Colonic mucosa (tissue), 4 donors: ENCODE measurements at regions not wholly inside any gene's neighbourhood (a gene's known extent, or its start where the extent isn't known, plus 50 kb on each side); places are given as distances from the start of the nearest gene placed in this dataset.

Source experiments
- DNase-seq: peaks from one replicate; pipeline ENCODE4 v3.0.0-alpha.2; 2020
- H3K27ac ChIP-seq: fragments of 200-600 bp; one replicate; pipeline ENCODE4 v1.8.0; 2021
- H3K27me3 ChIP-seq: fragments of 200-600 bp; one replicate; pipeline ENCODE4 v1.8.0; 2021
- H3K36me3 ChIP-seq: fragments of 200-600 bp; one replicate; pipeline ENCODE4 v1.8.0; 2021
- H3K4me1 ChIP-seq: fragments of 200-600 bp; one replicate; pipeline ENCODE4 v1.8.0; 2021; ENCODE audit warnings: mild to moderate bottlenecking
- H3K4me3 ChIP-seq: fragments of 200-600 bp; one replicate; pipeline ENCODE4 v1.8.0; 2021
- H3K9ac ChIP-seq, 2 donors: one replicate each; pipeline ENCODE4 v1.7.0; 2013; ENCODE audit warnings: control low read depth in 2 of 2, low read depth in 2 of 2, low read length in 2 of 2
- H3K9me3 ChIP-seq: fragments of 200-600 bp; one replicate; pipeline ENCODE4 v1.8.0; 2021
- CTCF ChIP-seq: fragments of 200-600 bp; IDR thresholded peaks from one replicate; pipeline ENCODE4 v1.8.0; 2022; ENCODE audit warnings: antibody characterized with exemption, mild to moderate bottlenecking
- intact Hi-C: fragments of 100-400 bp; cut with DNase I; formaldehyde crosslinking; loops from one replicate; pipeline ENCODE4 v1.14.1; 2022
- donor health status: healthy.
- donor health status: DM: no; HTN: no; CAD: no.
- donor health status: DM: no; HTN: no; CAD: no.

- Histone ChIP-seq H3K9ac (no peak overlapping the region), H3K9me3 (no peaks in the 10 kb centered on the region), H3K27ac (no peak overlapping the region), H3K27me3 (no peaks in the 10 kb centered on the region), H3K4me1 (no peaks in the 10 kb centered on the region), H3K36me3 (no peaks in the 10 kb centered on the region), H3K4me3 (no peak overlapping the region)
- TF ChIP-seq CTCF, result no peak
- DNase-seq, result no peak
- intact Hi-C loops, result no loop called here
These were observed 86.2 kb upstream of the HSPA9 start for GRCh38 chr5:138661291-138661960.

GRCh38 chr5:138660051-138660572, 84.9 kb upstream of the HSPA9 start:
- intact Hi-C loops, result no loop called here
- no peak for DNase-seq
- Histone ChIP-seq H3K36me3 (no peaks in the 10 kb centered on the region), H3K27me3 (no peaks in the 10 kb centered on the region), H3K9ac (no peak overlapping the region), H3K4me3 (no peak overlapping the region), H3K27ac (no peak overlapping the region), H3K9me3 (no peaks in the 10 kb centered on the region), H3K4me1 (no peaks in the 10 kb centered on the region)
- no peak for TF ChIP-seq CTCF

- no peak for TF ChIP-seq CTCF
- H3K9me3 ChIP-seq, result no peaks in the 10 kb centered on the region
- no peak overlapping the region for H3K9ac ChIP-seq
- no peak overlapping the region for H3K27ac ChIP-seq
- H3K4me1 ChIP-seq, result no peaks in the 10 kb centered on the region
- no peaks in the 10 kb centered on the region for H3K36me3 ChIP-seq
- H3K27me3 ChIP-seq, result no peaks in the 10 kb centered on the region
- no peak overlapping the region for H3K4me3 ChIP-seq
- DNase-seq, result no peak
- intact Hi-C loops, result no loop called here
These were observed 84.4 kb upstream of the HSPA9 start for GRCh38 chr5:138659561-138659960.

GRCh38 chr5:138659121-138659520, 83.9 kb upstream of the HSPA9 start:
- DNase-seq, result no peak
- H3K27me3 ChIP-seq, result no peaks in the 10 kb centered on the region
- H3K9ac ChIP-seq, result no peak overlapping the region
- no peaks in the 10 kb centered on the region for H3K9me3 ChIP-seq
- H3K27ac ChIP-seq, result no peak overlapping the region
- no peaks in the 10 kb centered on the region for H3K36me3 ChIP-seq
- intact Hi-C loops, result no loop called here
- TF ChIP-seq CTCF, result no peak
- no peak overlapping the region for H3K4me3 ChIP-seq
- no peaks in the 10 kb centered on the region for H3K4me1 ChIP-seq

- no peak for TF ChIP-seq CTCF
- Histone ChIP-seq H3K9me3 (no peaks in the 10 kb centered on the region), H3K4me3 (no peak overlapping the region), H3K27me3 (no peaks in the 10 kb centered on the region), H3K4me1 (no peaks in the 10 kb centered on the region), H3K36me3 (no peaks in the 10 kb centered on the region), H3K9ac (no peak overlapping the region), H3K27ac (no peak overlapping the region)
- intact Hi-C loops, result no loop called here
- DNase-seq, result no peak
These were observed 83.5 kb upstream of the HSPA9 start for GRCh38 chr5:138658676-138659075.
